ENCODE measurements at regions not wholly inside any gene's neighbourhood (a gene's known extent, or its start where the extent isn't known, plus 50 kb on each side); places are given as distances from the start of the nearest gene placed in this dataset.
A peak's percentile ranks its signal among the peaks of the same experiment; 100 is the strongest.

DNA sequence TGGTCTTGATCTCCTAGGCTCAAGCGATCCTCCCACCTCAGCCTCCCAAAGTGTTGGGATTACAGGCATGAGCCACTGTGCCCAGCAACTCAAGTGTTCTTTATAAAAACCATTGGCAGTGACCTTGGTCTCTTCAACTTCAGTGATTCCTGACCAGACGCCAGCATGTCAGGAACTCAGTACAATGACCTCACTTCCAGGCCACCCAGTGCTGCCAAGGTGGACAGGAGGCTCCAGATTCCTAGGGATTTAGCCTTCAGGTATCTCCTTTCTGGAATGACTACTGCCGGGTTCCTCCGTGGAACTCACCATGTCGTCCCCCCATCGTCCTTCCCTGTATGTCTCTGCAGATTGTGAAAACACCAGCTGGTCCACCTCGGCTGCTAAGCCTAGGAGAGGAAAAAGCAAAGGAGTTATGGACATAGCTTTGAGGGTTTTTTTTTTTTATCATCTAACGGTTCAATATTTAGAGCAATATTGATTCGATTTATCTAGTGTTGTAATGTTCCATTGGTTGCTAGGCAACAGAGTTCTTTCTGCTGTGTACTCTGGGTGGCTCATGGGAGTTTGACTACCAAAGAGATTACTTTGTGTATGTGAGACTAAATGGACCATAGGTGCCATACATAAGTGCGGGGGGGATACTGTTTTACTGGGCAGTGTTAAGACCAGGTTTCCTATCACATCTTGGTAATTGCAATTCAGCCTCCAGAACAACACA is 425.8 kb upstream of the AUTS2 start:
- DNase-seq (ENCODE audit: low read depth, low spot score): no peak
- ChIA-PET CTCF (no interaction called here), POLR2A (interaction anchor here (0.6 kb wide), 1 partner anchor 473 kb away, joined by 4 read pairs; no protein-coding TSS in a partner anchor)
- no peak overlapping the region for H3K4me3 ChIP-seq (ENCODE audit: low read depth, low read length)
- TF ChIP-seq, protein P1, sequence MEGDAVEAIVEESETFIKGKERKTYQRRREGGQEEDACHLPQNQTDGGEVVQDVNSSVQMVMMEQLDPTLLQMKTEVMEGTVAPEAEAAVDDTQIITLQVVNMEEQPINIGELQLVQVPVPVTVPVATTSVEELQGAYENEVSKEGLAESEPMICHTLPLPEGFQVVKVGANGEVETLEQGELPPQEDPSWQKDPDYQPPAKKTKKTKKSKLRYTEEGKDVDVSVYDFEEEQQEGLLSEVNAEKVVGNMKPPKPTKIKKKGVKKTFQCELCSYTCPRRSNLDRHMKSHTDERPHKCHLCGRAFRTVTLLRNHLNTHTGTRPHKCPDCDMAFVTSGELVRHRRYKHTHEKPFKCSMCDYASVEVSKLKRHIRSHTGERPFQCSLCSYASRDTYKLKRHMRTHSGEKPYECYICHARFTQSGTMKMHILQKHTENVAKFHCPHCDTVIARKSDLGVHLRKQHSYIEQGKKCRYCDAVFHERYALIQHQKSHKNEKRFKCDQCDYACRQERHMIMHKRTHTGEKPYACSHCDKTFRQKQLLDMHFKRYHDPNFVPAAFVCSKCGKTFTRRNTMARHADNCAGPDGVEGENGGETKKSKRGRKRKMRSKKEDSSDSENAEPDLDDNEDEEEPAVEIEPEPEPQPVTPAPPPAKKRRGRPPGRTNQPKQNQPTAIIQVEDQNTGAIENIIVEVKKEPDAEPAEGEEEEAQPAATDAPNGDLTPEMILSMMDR (IDR thresholded peaks at IDR 0.05; ENCODE audit: insufficient read depth, low read length, missing control alignments): no peak

DNA sequence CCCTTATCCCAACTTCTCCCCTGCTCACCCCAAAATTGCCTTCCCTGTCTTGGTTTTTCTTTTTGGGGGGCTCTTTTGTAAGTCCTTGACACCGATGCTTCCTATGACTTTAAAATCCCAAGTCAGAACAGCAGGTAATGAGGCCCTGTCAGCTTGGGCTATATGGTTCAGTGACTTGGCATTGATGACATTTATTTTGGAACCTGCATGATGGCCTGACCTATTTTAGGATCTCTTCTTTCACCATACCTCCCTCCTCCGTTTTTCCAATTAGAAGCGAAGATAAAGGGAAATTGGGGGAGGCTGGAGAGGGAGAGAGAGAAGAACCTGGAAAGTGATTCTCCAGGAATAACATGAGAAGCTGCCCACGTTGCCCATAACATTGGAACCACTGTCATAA is 424.9 kb upstream of the AUTS2 start:
- no peak overlapping the region for H3K4me3 ChIP-seq (ENCODE audit: low read depth, low read length)
- no peak for DNase-seq (ENCODE audit: low read depth, low spot score)
- TF ChIP-seq, protein P1 (IDR thresholded peaks at IDR 0.05; ENCODE audit: insufficient read depth, low read length, missing control alignments): no peak
- ChIA-PET CTCF (no interaction called here), POLR2A (no interaction called here)

GRCh38 chr7:69173846-69174245 is 424.4 kb upstream of the AUTS2 start:
- TF ChIP-seq, protein P1 (IDR thresholded peaks at IDR 0.05; ENCODE audit: insufficient read depth, low read length, missing control alignments): no peak
- no peak for DNase-seq (ENCODE audit: low read depth, low spot score)
- ChIA-PET POLR2A (no interaction called here), CTCF (no interaction called here)
- H3K4me3 ChIP-seq (ENCODE audit: low read depth, low read length): no peak overlapping the region

GRCh38 chr7:69176841-69177240 is 421.4 kb upstream of the AUTS2 start:
- DNase-seq (ENCODE audit: low read depth, low spot score): no peak
- ChIA-PET POLR2A (no interaction called here), CTCF (interaction anchor here (1.5 kb wide), 1 partner anchor 13 kb away, joined by 3 read pairs; no protein-coding TSS in a partner anchor)
- no peak overlapping the region for H3K4me3 ChIP-seq (ENCODE audit: low read depth, low read length)
- TF ChIP-seq, protein P1 (IDR thresholded peaks at IDR 0.05; ENCODE audit: insufficient read depth, low read length, missing control alignments): no peak

- TF ChIP-seq, protein P1 (IDR thresholded peaks at IDR 0.05; ENCODE audit: insufficient read depth, low read length, missing control alignments): no peak
- POLR2A ChIA-PET: no interaction called here
- no peak for DNase-seq (ENCODE audit: low read depth, low spot score)
- CTCF ChIA-PET: interaction anchor here (1.5 kb wide), 1 partner anchor 13 kb away, joined by 3 read pairs; no protein-coding TSS in a partner anchor
- no peak overlapping the region for H3K4me3 ChIP-seq (ENCODE audit: low read depth, low read length)
Observed at GRCh38 chr7:69177461-69177861, 420.8 kb upstream of the AUTS2 start.

- TF ChIP-seq, protein P1 (IDR thresholded peaks at IDR 0.05; ENCODE audit: insufficient read depth, low read length, missing control alignments): no peak
- ChIA-PET CTCF (no interaction called here), POLR2A (no interaction called here)
- DNase-seq (ENCODE audit: low read depth, low spot score): peak; percentile 34
- no peak overlapping the region for H3K4me3 ChIP-seq (ENCODE audit: low read depth, low read length)
Observed at GRCh38 chr7:69177941-69178494, 420.3 kb upstream of the AUTS2 start.
